Prostate gland (tissue), 2 donors: ENCODE measurements at regions not wholly inside any gene's neighbourhood (a gene's known extent, or its start where the extent isn't known, plus 50 kb on each side); places are given as distances from the start of the nearest gene placed in this dataset.

Experiments used
- CTCF ChIP-seq, 4 experiments: fragments of 200-600 bp in 2 of 4; fragments of 450-650 bp in 2 of 4; sonication (generic) in 2 of 4; IDR thresholded peaks; 1 replicate in 3 of 4; 2 replicates in 1 of 4; pipeline ENCODE4 v1.5.1; 2016 to 2019; ENCODE audit warnings: antibody characterized with exemption in 4 of 4, mild to moderate bottlenecking in 2 of 4, moderate library complexity in 2 of 4
- POLR2A ChIP-seq: fragments of 450-650 bp; IDR thresholded peaks from one replicate; pipeline ENCODE4 v1.6.1; 2016; ENCODE audit warnings: antibody characterized with exemption, mild to moderate bottlenecking

DNA sequence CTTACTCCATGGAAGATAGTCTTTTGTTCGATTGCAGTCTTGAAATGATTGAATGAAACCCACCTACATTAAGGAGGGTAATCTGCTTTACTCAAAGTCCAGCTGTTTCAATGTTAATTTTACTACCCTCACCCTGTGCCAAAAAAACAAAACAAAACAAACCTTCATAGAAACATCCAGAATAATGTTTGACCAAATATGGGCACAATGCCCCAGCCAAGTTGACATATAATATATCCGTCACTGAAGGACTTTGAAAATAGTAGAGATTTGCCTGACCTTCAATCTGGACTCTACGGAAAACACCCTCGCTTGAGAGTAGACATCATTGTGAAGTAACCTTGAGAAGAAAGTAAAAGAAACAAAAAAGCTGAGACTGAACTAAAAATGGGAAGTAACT lies 550.5 kb upstream of the SMIM31 start:
- no peak for TF ChIP-seq CTCF (IDR thresholded peaks at IDR 0.05)
- TF ChIP-seq POLR2A: no peak
